HG02798 (cell line): ENCODE measurements at regions not wholly inside any gene's neighbourhood (a gene's known extent, or its start where the extent isn't known, plus 50 kb on each side); places are given as distances from the start of the nearest gene placed in this dataset.

Experiments used
- ATAC-seq: cut with Tn5 transposase; IDR thresholded peaks from one replicate; pipeline ENCODE4 v1.9.1; 2021; ENCODE audit warnings: mild to moderate bottlenecking; ENCODE audit not compliant: unreplicated experiment, poor library complexity

DNA sequence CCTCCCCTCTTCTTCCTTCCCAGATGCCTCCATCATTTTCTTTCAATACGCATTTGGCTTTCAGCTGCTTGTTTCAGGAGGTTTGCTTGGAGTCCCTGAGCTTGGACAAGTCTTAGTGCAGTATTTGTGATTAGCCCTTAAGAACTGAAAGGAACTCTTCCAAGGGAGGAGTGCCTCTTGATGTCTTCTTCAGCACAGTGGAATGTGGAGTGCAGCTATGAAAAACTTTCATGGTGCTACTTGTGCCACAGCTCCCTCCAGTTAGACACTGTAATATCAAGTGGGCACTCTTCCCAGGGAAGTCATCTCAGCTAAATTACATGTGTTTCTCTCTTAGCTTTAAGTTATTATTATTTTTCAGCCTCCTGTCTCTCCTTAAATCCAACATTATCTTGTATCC, 173.1 kb downstream of the NECTIN3 start:
- no peak for ATAC-seq

DNA sequence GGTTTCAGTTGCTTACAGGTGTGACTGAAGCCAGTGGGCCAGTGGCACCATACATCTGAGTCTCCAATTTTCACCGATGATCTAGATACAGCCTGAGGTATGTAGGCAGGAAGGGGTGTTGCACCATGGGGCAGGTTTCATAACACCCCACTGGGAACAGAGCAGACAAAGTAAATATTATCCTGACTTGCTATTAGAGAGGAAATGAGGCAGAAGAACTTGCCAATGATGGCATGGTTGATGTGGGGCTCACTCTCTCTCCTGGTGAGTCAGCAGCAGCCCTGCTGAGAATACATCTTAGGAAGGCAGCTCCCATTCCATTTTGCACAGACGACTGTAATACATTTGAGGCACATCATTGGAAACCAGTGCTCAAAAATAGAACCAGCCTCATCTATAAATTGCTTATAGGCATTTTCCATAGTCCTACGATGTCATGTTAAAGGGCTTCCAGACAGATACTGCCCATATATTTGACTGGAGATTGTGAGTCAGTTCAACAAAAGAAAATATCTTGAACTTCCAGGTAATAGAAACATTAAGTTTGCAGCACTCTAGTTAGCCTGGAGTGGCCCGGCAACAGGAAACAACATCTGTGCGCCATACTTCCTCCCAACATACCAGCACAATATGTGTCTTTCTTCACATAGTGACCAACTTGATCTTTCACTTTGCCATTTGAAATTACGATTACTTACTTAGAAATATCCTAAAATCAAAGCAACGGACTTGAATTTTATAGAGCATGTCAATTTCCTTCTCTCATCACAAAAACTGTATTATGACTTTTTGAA, 175.5 kb downstream of the NECTIN3 start:
- ATAC-seq = no peak

- no peak for ATAC-seq
These were observed 176.8 kb downstream of the NECTIN3 start for GRCh38 chr3:111248406-111248805.

GRCh38 chr3:111249421-111249820, 177.8 kb downstream of the NECTIN3 start:
- ATAC-seq = no peak

DNA sequence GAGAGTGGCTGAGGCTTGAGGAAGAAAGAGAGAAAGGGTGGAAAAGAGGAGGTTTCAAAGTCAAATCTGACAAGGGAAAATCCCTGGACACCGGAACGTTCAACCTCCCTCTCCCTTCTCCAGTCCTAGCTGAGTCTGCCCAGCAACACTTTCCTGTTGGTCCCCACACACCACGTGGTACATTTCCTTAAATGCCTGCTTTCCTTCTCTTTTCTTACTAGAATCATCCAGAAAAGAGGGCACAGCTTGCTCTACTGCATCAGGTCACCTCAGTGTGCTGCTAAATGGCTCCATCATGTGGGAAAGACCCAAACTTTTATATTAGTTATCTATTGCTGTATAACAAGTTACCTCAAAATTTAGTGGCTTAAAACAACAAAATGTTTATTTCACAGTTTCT, 181.2 kb downstream of the NECTIN3 start:
- peak; percentile 62 for ATAC-seq

DNA sequence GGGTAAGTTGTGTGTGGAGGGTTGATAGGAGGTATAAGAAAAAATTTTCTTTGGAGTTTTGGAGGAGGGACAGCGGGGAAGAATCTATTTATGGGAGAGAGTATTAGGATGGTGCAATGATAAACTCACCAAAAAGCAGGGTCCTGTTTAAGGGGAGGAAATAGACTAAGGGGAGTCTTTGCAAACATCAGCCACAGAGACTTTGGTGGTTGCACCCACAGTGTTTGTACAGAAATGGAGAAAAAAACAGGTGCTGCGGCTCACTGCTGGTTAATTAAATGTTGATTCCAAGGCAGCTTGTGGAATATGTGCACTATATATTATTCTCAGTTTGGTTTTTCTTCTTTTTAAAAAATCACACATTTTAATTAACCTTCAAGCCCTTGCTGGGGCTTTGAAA, 182.1 kb downstream of the NECTIN3 start:
- no peak for ATAC-seq

GRCh38 chr3:111260878-111261277, 189.3 kb downstream of the NECTIN3 start:
- ATAC-seq = no peak

DNA sequence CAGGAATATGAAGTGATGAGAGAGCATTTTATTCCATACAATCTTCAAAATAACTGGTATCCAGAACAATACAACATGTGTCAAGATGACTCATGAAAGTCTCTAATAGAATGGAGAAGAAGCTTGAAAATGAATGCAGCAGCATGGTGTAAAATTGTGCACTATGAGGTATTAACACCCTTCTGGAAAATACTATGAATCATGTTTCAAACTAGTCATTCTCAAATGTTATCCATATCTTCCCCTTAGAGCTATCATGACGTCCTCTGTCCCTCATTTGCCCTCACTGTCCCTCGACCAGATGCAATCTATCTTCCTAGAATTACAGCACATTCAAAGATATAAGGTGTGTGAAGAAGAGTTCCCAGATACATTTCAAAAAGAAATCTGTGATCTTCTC, 198.2 kb downstream of the NECTIN3 start:
- ATAC-seq = no peak

GRCh38 chr3:111277226-111277625, 205.6 kb downstream of the NECTIN3 start:
- no peak for ATAC-seq

- ATAC-seq = no peak
These were observed 207.3 kb downstream of the NECTIN3 start for GRCh38 chr3:111278959-111279358.

GRCh38 chr3:111282024-111282423, 210.4 kb downstream of the NECTIN3 start:
- ATAC-seq = no peak

GRCh38 chr3:111283165-111283564, 211.5 kb downstream of the NECTIN3 start:
- no peak for ATAC-seq

- no peak for ATAC-seq
These were observed 213.0 kb downstream of the NECTIN3 start for GRCh38 chr3:111284503-111285183.

DNA sequence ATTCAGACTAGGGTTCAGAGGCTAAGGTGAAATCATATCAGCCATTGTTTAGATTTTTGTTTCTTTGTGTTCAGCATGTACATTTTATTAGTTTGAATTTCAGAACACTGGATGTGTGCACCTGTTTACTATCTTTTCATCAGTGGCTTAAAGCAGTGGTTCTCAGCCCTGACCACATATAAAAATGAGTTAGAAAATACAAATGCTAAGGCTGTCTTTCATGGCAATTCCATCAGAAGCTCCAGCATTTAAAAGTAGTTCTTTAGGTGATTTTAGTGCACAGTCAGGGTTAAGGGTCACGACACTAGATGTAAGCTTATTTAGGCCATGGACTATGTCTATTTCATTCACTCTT, 213.5 kb downstream of the NECTIN3 start:
- no peak for ATAC-seq

- ATAC-seq = no peak
These were observed 214.1 kb downstream of the NECTIN3 start for GRCh38 chr3:111285694-111286093.

DNA sequence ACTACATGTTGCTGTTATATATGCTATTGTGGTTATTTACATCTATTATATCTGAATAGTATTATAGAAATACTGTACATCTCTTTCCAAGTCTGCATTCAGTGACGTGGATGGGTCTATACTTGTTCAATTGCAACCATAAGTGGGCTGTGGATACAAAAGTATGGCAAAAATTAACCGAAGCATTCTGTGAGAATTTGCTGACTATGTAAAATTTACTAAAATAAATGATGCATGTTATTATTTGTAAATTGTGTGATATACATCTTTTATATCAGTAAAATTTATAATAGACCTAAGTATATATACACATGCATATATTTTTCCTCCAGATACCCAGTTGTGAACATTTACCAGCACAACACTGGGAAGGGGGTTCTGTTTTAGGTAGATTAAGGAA, 215.1 kb downstream of the NECTIN3 start:
- ATAC-seq = no peak

DNA sequence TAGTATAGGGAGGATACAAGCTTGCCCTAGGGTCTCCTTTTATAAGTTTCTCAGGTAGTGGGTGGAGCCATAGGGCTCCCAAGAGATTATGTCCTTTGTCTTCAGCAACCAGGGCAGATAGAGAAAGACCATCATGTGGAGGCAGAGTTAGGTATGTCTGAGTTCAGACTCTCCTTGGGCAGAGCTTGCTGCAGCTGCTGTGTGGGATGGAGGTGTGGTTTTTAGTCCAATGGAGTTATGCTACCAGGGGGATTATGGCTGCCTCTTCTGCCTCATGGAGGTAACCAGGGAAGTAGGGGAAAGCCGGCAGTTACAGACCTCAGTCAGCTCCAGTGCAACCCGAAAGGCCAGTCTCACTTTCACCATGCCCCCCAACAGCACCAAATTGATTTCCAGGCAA, 220.5 kb downstream of the NECTIN3 start:
- no peak for ATAC-seq

GRCh38 chr3:111299192-111299615, 227.6 kb downstream of the NECTIN3 start:
- ATAC-seq = no peak

DNA sequence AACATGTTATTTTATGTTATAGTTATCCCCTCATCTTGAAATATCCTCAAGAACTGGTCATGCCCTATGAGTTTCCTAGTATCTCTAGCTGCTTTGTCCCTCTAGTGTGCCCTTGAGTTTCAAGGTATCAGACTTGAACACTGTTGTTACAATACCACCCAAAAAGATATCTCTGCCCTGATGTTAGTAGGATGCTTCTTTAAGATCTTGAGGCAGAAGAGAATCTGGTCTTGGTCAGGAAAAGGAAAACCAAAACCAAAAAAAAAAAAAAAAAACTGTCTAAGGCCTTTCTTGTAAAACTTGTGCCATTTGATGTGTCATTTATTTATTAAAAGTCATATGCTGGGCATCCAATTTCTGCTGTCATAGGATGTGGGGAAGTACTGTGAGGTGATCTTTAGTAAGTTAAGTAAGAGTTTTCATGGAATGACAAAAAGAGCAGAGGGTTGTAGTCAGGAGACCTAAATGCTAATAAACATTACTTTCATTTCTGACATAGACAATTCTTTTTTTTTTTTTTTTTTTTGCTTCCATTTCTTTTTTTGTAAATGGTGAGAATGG, 229.7 kb downstream of the NECTIN3 start:
- ATAC-seq = no peak

- ATAC-seq = no peak
These were observed 230.4 kb downstream of the NECTIN3 start for GRCh38 chr3:111302063-111302462.

- no peak for ATAC-seq
These were observed 232.1 kb downstream of the NECTIN3 start for GRCh38 chr3:111303760-111304159.

- ATAC-seq = no peak
These were observed 234.3 kb upstream of the CD96 start for GRCh38 chr3:111307676-111308075.
